Liver (tissue), 8 donors: ENCODE measurements at regions not wholly inside any gene's neighbourhood (a gene's known extent, or its start where the extent isn't known, plus 50 kb on each side); places are given as distances from the start of the nearest gene placed in this dataset.

Experiments
- DNase-seq: peaks from one replicate; pipeline ENCODE4 v3.0.0-alpha.2; 2017; ENCODE audit warnings: low spot score
- H3K27ac ChIP-seq, 2 donors: one replicate each; pipeline ENCODE4 v1.7.0; 2013; ENCODE audit warnings: inconsistent platforms in 2 of 2, low read length in 2 of 2, control low read depth in 1 of 2, low read depth in 1 of 2, mild to moderate bottlenecking in 1 of 2
- H3K27me3 ChIP-seq, 4 donors: one replicate each; pipeline versions ENCODE4 v1.6.1 to v1.7.0; 2013; ENCODE audit warnings: low read length in 3 of 4, inconsistent platforms in 1 of 4, mild to moderate bottlenecking in 1 of 4, moderate library complexity in 1 of 4; ENCODE audit not compliant: control insufficient read depth in 4 of 4, insufficient read depth in 4 of 4
- H3K36me3 ChIP-seq, 4 donors: one replicate each; pipeline versions ENCODE4 v1.6.1 to v1.7.0; 2013; ENCODE audit warnings: low read length in 3 of 4, mild to moderate bottlenecking in 3 of 4, low read depth in 1 of 4, moderate library complexity in 1 of 4; ENCODE audit not compliant: control insufficient read depth in 4 of 4, insufficient read depth in 3 of 4
- H3K4me1 ChIP-seq, 4 donors: one replicate each; pipeline versions ENCODE4 v1.6.1 to v1.7.0; 2013; ENCODE audit warnings: low read length in 3 of 4, mild to moderate bottlenecking in 3 of 4, moderate library complexity in 1 of 4; ENCODE audit not compliant: control insufficient read depth in 4 of 4, insufficient read depth in 4 of 4
- H3K4me3 ChIP-seq, 3 donors: one replicate each; pipeline versions ENCODE4 v1.6.1 to v1.7.0; 2013; ENCODE audit warnings: low read length in 3 of 3, control low read depth in 1 of 3, low read depth in 1 of 3, mild to moderate bottlenecking in 1 of 3
- H3K9ac ChIP-seq, 2 donors: one replicate each; pipeline ENCODE4 v1.7.0; 2013; ENCODE audit warnings: low read length in 2 of 2, mild to moderate bottlenecking in 2 of 2, moderate library complexity in 2 of 2, control low read depth in 1 of 2, low read depth in 1 of 2
- H3K9me3 ChIP-seq, 4 donors: one replicate each; pipeline versions ENCODE4 v1.6.1 to v1.7.0; 2013; ENCODE audit warnings: low read length in 3 of 4; ENCODE audit not compliant: control insufficient read depth in 4 of 4
- EGR1 ChIP-seq, 2 donors: IDR thresholded peaks; 2 replicates each; pipeline ENCODE4 v1.6.1; 2016 to 2018; ENCODE audit warnings: antibody characterized with exemption in 2 of 2, low read depth in 2 of 2
- FOXA1 ChIP-seq: IDR thresholded peaks from 2 replicates; pipeline ENCODE4 v1.6.1; 2016; ENCODE audit warnings: antibody characterized with exemption
- FOXA2 ChIP-seq: IDR thresholded peaks from 2 replicates; pipeline ENCODE4 v1.6.1; 2016; ENCODE audit warnings: antibody characterized with exemption
- GABPA ChIP-seq, 2 donors: IDR thresholded peaks in 1 of 2; conservative IDR thresholded peaks in 1 of 2; 2 replicates each; pipeline ENCODE4 v1.6.1; 2016; ENCODE audit warnings: antibody characterized with exemption in 2 of 2, mild to moderate bottlenecking in 1 of 2, moderate library complexity in 1 of 2
- HNF4A ChIP-seq, 2 donors: conservative IDR thresholded peaks; 2 replicates each; pipeline ENCODE4 v1.6.1; 2016; ENCODE audit warnings: antibody characterized with exemption in 2 of 2, mild to moderate bottlenecking in 2 of 2
- HNF4G ChIP-seq: IDR thresholded peaks from 2 replicates; pipeline ENCODE4 v1.6.1; 2016; ENCODE audit warnings: antibody characterized with exemption
- JUND ChIP-seq, 2 donors: IDR thresholded peaks; 2 replicates each; pipeline ENCODE4 v1.6.1; 2016; ENCODE audit warnings: antibody characterized with exemption in 2 of 2
- NR2F2 ChIP-seq: IDR thresholded peaks from 2 replicates; pipeline ENCODE4 v1.6.1; 2016; ENCODE audit warnings: antibody characterized with exemption
- RAD21 ChIP-seq, 2 donors: IDR thresholded peaks; 2 replicates each; pipeline ENCODE4 v1.6.1; 2016; ENCODE audit warnings: antibody characterized with exemption in 2 of 2, mild to moderate bottlenecking in 2 of 2
- RXRA ChIP-seq, 2 donors: IDR thresholded peaks; 2 replicates each; pipeline ENCODE4 v1.6.1; 2017 to 2018; ENCODE audit warnings: antibody characterized with exemption in 2 of 2, mild to moderate bottlenecking in 1 of 2
- SP1 ChIP-seq: IDR thresholded peaks from 2 replicates; pipeline ENCODE4 v1.6.1; 2018; ENCODE audit warnings: antibody characterized with exemption, mild to moderate bottlenecking
- TAF1 ChIP-seq: conservative IDR thresholded peaks from 2 replicates; pipeline ENCODE4 v1.6.1; 2016; ENCODE audit warnings: antibody characterized with exemption, mild to moderate bottlenecking
- YY1 ChIP-seq: IDR thresholded peaks from 2 replicates; pipeline ENCODE4 v1.6.1; 2016; ENCODE audit warnings: antibody characterized with exemption, mild to moderate bottlenecking
- WGBS: extraction: QIAGEN DNeasy Blood & Tissue Kit; methylation state at CpG from one replicate; pipeline ENCODE4 v1.1.7; 2013; 5-methylcytosine and 5-hydroxymethylcytosine counted together
- TF ChIP-seq, protein P1 (sequence below): fragments of 150-350 bp; IDR thresholded peaks from 2 replicates; pipeline ENCODE4 v1.5.1; 2017; ENCODE audit warnings: improper control_type of control experiment, low read depth, low read length; ENCODE audit not compliant: missing input control
- TF ChIP-seq, protein P2 (sequence below): IDR thresholded peaks from 2 replicates; pipeline ENCODE4 v1.6.1; 2016; ENCODE audit warnings: antibody characterized with exemption, mild to moderate bottlenecking
- TF ChIP-seq, protein P3 (sequence below): IDR thresholded peaks from 2 replicates; pipeline ENCODE4 v1.6.1; 2016; ENCODE audit warnings: antibody characterized with exemption
- TF ChIP-seq, protein P4 (sequence below): IDR thresholded peaks from 2 replicates; pipeline ENCODE4 v1.6.1; 2016; ENCODE audit warnings: antibody characterized with exemption
- TF ChIP-seq, protein P5 (sequence below): IDR thresholded peaks from 2 replicates; pipeline ENCODE4 v1.6.1; 2016; ENCODE audit warnings: antibody characterized with exemption
- donor health status: healthy.
- donor health status: healthy.
- donor health status: healthy.
- donor health status: healthy.
- donor health status: healthy.

DNA sequence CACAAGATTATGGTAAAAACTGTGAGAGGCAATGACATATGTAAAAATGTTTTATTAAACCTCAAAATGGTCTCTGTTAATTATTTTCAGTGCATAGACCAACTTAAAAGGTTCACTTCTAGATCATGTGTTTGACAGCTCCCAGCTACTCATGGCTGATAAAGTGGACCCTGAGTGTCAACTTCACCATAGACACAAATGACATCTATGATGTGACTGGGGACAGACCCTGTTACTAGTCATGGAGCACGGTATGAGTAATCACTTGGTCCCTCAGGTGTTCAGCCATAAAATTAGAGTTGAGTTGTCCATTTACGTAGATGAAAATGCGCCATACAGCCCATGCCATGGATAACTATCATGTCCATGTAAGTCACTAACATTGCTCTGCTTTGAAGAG, 199.8 kb downstream of the ZNF365 start:
- WGBS = 95% methylated on average over 3 of the region's 3 CpGs

DNA sequence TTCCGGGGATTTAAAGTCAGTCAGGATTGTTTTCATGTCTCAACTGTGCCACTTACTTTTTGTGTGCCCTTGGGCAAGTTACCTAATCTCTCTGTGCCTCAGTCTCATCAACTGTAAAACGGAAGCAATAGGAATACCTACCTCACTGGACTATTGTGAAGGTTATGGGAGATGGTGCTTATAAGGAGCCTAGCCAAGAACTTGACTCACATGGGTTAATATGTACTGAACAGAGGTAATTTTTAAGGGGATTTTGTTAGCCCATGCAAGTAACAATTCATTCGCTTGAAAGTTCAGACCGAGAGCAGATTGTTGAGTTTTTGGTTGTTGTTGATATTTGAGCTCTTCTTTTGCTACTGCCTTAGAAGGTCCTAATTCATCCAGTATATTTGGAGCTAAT, 202.9 kb downstream of the ZNF365 start:
- H3K9me3 ChIP-seq = no peaks in the 10 kb centered on the region
- H3K4me3 ChIP-seq = no peak overlapping the region
- H3K9ac ChIP-seq = no peak overlapping the region
- no peak overlapping the region for H3K27ac ChIP-seq
- H3K36me3 ChIP-seq = no peaks in the 10 kb centered on the region
- TF ChIP-seq RAD21 (IDR thresholded peaks at IDR 0.05) (no peak), TAF1 (no peak), HNF4A (conservative IDR thresholded peaks at IDR 0.05) (no peak), NR2F2 (no peak), SP1 (no peak), FOXA1 (no peak)
- TF ChIP-seq, protein P1, sequence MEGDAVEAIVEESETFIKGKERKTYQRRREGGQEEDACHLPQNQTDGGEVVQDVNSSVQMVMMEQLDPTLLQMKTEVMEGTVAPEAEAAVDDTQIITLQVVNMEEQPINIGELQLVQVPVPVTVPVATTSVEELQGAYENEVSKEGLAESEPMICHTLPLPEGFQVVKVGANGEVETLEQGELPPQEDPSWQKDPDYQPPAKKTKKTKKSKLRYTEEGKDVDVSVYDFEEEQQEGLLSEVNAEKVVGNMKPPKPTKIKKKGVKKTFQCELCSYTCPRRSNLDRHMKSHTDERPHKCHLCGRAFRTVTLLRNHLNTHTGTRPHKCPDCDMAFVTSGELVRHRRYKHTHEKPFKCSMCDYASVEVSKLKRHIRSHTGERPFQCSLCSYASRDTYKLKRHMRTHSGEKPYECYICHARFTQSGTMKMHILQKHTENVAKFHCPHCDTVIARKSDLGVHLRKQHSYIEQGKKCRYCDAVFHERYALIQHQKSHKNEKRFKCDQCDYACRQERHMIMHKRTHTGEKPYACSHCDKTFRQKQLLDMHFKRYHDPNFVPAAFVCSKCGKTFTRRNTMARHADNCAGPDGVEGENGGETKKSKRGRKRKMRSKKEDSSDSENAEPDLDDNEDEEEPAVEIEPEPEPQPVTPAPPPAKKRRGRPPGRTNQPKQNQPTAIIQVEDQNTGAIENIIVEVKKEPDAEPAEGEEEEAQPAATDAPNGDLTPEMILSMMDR = no peak
- no peak for DNase-seq
- H3K4me1 ChIP-seq = no peaks in the 10 kb centered on the region
- no peaks in the 10 kb centered on the region for H3K27me3 ChIP-seq
- 92% methylated on average over 4 of the region's 4 CpGs for WGBS

More for the DNA sequence above, 199.8 kb downstream of the ZNF365 start:
- TF ChIP-seq GABPA (IDR thresholded peaks at IDR 0.05 in 1 of 2, conservative IDR thresholded peaks at IDR 0.05 in 1 of 2) (no peak), RXRA (IDR thresholded peaks at IDR 0.05) (no peak), FOXA1 (no peak), HNF4G (no peak), SP1 (no peak), YY1 (no peak), TAF1 (no peak), FOXA2 (no peak), EGR1 (IDR thresholded peaks at IDR 0.05; ENCODE audit: low read depth in 2 of 2) (no peak), NR2F2 (no peak), RAD21 (IDR thresholded peaks at IDR 0.05) (no peak), HNF4A (conservative IDR thresholded peaks at IDR 0.05) (no peak), JUND (IDR thresholded peaks at IDR 0.05) (no peak)
- TF ChIP-seq, protein P1 = no peak
- TF ChIP-seq, protein P2, sequence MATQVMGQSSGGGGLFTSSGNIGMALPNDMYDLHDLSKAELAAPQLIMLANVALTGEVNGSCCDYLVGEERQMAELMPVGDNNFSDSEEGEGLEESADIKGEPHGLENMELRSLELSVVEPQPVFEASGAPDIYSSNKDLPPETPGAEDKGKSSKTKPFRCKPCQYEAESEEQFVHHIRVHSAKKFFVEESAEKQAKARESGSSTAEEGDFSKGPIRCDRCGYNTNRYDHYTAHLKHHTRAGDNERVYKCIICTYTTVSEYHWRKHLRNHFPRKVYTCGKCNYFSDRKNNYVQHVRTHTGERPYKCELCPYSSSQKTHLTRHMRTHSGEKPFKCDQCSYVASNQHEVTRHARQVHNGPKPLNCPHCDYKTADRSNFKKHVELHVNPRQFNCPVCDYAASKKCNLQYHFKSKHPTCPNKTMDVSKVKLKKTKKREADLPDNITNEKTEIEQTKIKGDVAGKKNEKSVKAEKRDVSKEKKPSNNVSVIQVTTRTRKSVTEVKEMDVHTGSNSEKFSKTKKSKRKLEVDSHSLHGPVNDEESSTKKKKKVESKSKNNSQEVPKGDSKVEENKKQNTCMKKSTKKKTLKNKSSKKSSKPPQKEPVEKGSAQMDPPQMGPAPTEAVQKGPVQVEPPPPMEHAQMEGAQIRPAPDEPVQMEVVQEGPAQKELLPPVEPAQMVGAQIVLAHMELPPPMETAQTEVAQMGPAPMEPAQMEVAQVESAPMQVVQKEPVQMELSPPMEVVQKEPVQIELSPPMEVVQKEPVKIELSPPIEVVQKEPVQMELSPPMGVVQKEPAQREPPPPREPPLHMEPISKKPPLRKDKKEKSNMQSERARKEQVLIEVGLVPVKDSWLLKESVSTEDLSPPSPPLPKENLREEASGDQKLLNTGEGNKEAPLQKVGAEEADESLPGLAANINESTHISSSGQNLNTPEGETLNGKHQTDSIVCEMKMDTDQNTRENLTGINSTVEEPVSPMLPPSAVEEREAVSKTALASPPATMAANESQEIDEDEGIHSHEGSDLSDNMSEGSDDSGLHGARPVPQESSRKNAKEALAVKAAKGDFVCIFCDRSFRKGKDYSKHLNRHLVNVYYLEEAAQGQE = no peak
- TF ChIP-seq, protein P3, sequence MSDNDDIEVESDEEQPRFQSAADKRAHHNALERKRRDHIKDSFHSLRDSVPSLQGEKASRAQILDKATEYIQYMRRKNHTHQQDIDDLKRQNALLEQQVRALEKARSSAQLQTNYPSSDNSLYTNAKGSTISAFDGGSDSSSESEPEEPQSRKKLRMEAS = no peak
- TF ChIP-seq, protein P4, sequence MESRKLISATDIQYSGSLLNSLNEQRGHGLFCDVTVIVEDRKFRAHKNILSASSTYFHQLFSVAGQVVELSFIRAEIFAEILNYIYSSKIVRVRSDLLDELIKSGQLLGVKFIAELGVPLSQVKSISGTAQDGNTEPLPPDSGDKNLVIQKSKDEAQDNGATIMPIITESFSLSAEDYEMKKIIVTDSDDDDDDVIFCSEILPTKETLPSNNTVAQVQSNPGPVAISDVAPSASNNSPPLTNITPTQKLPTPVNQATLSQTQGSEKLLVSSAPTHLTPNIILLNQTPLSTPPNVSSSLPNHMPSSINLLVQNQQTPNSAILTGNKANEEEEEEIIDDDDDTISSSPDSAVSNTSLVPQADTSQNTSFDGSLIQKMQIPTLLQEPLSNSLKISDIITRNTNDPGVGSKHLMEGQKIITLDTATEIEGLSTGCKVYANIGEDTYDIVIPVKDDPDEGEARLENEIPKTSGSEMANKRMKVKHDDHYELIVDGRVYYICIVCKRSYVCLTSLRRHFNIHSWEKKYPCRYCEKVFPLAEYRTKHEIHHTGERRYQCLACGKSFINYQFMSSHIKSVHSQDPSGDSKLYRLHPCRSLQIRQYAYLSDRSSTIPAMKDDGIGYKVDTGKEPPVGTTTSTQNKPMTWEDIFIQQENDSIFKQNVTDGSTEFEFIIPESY = no peak
- TF ChIP-seq, protein P5, sequence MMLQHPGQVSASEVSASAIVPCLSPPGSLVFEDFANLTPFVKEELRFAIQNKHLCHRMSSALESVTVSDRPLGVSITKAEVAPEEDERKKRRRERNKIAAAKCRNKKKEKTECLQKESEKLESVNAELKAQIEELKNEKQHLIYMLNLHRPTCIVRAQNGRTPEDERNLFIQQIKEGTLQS = no peak
- H3K9me3 ChIP-seq = no peaks in the 10 kb centered on the region
- H3K9ac ChIP-seq = no peak overlapping the region
- H3K27me3 ChIP-seq = no peaks in the 10 kb centered on the region
- no peak for DNase-seq
- H3K4me1 ChIP-seq = no peaks in the 10 kb centered on the region
- H3K36me3 ChIP-seq = no peaks in the 10 kb centered on the region
- H3K4me3 ChIP-seq = no peak overlapping the region
- no peak overlapping the region for H3K27ac ChIP-seq
